Keratinocyte (primary cell): ENCODE measurements at regions not wholly inside any gene's neighbourhood (a gene's known extent, or its start where the extent isn't known, plus 50 kb on each side); places are given as distances from the start of the nearest gene placed in this dataset.

Source experiments
- CTCF ChIP-seq, 3 experiments: IDR thresholded peaks in 1 of 3; conservative IDR thresholded peaks in 1 of 3; optimal IDR thresholded peaks in 1 of 3; 2 replicates in 2 of 3; 3 replicates in 1 of 3; pipeline versions ENCODE3 to v1.5.1; 2011; ENCODE audit warnings: low read length in 3 of 3, mild to moderate bottlenecking in 3 of 3, moderate library complexity in 2 of 3, control low read depth in 1 of 3, inconsistent platforms in 1 of 3; ENCODE audit not compliant: insufficient read depth in 2 of 3; ENCODE audit errors: extremely low read depth in 1 of 3
- EZH2 ChIP-seq: IDR thresholded peaks from one replicate; pipeline ENCODE4 v1.6.1; 2012; ENCODE audit warnings: inconsistent platforms, mild to moderate bottlenecking, low read length, moderate library complexity

GRCh38 chr9:84556556-84556955, 113.0 kb upstream of the NTRK2 start:
- TF ChIP-seq CTCF (optimal IDR thresholded peaks at IDR 0.05 in 1 of 3, IDR thresholded peaks at IDR 0.05 in 1 of 3, conservative IDR thresholded peaks at IDR 0.05 in 1 of 3; ENCODE audit: extremely low read depth in 1 of 3, insufficient read depth in 2 of 3, low read length in 3 of 3) = no peak
- TF ChIP-seq EZH2 = no peak
